Cardiac muscle cell (in vitro differentiated cells and primary cell): ENCODE measurements at regions not wholly inside any gene's neighbourhood (a gene's known extent, or its start where the extent isn't known, plus 50 kb on each side); places are given as distances from the start of the nearest gene placed in this dataset.

Experiments
- DNase-seq, 2 donors: peaks; one replicate each; pipeline versions ENCODE4 v3.0.0 to v3.0.0-alpha.2; 2010 to 2017; ENCODE audit warnings: low read depth in 1 of 2, low spot score in 1 of 2
- H3K27ac ChIP-seq: fragments of 200-600 bp; sonication (generic); 2 replicates; pipeline ENCODE4 v1.5.1; 2016
- H3K27me3 ChIP-seq: fragments of 200-600 bp; sonication (generic); 2 replicates; pipeline ENCODE4 v1.6.0; 2016; ENCODE audit warnings: control low read depth
- H3K36me3 ChIP-seq: fragments of 200-600 bp; sonication (generic); 2 replicates; pipeline ENCODE4 v1.5.1; 2016; ENCODE audit warnings: control low read depth
- H3K4me1 ChIP-seq: fragments of 200-600 bp; sonication (generic); 2 replicates; pipeline ENCODE4 v1.8.1; 2017; ENCODE audit warnings: low read depth, mild to moderate bottlenecking, mixed run types
- H3K4me3 ChIP-seq: fragments of 200-600 bp; sonication (generic); 2 replicates; pipeline ENCODE4 v1.5.1; 2016; ENCODE audit warnings: mild to moderate bottlenecking
- H3K9me3 ChIP-seq: fragments of 200-600 bp; sonication (generic); 2 replicates; pipeline ENCODE4 v1.5.1; 2017; ENCODE audit warnings: low read depth, mild to moderate bottlenecking, control low read depth
- TF ChIP-seq, protein P1 (sequence below): IDR thresholded peaks from 2 replicates; pipeline ENCODE4 v1.5.1; 2012; ENCODE audit warnings: low read depth, mild to moderate bottlenecking, low read length

DNA sequence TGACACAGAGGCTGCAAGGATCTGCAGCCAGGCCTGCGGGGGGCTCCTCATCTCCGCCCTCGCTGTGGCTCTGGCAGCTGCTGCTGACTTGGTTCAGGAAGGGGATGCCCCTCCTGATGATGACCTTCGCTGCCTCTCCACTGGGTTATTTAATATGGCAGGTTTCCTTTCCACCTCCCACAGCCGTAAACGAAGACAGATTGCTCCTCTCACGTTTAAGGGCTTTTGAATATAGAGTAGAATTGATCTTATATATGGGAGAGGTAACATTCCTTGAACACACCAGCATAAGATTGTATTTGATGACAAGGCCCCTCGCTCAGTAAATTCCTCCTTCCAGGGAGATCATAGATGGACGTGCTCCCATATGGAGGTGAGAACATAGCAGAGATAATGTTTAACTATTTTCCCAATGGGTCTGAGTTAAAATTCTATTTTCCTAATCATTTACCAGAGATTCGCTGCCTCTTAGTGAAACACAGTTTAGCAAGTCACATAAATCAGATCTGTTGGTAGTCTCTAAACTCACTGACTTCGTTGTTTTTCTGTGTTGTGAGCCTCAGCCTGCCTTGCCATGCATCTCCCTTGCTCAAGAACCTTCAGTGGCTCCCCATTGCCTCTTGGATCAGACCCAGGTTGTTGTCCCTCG, 88.5 kb upstream of the AJAP1 start:
- no peak overlapping the region for H3K4me3 ChIP-seq
- no peaks in the 10 kb centered on the region for H3K4me1 ChIP-seq
- no peak for DNase-seq
- no peaks in the 10 kb centered on the region for H3K36me3 ChIP-seq
- H3K27me3 ChIP-seq = no peaks in the 10 kb centered on the region
- H3K9me3 ChIP-seq = no peaks in the 10 kb centered on the region
- H3K27ac ChIP-seq = no peak overlapping the region
- TF ChIP-seq, protein P1, sequence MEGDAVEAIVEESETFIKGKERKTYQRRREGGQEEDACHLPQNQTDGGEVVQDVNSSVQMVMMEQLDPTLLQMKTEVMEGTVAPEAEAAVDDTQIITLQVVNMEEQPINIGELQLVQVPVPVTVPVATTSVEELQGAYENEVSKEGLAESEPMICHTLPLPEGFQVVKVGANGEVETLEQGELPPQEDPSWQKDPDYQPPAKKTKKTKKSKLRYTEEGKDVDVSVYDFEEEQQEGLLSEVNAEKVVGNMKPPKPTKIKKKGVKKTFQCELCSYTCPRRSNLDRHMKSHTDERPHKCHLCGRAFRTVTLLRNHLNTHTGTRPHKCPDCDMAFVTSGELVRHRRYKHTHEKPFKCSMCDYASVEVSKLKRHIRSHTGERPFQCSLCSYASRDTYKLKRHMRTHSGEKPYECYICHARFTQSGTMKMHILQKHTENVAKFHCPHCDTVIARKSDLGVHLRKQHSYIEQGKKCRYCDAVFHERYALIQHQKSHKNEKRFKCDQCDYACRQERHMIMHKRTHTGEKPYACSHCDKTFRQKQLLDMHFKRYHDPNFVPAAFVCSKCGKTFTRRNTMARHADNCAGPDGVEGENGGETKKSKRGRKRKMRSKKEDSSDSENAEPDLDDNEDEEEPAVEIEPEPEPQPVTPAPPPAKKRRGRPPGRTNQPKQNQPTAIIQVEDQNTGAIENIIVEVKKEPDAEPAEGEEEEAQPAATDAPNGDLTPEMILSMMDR = no peak

DNA sequence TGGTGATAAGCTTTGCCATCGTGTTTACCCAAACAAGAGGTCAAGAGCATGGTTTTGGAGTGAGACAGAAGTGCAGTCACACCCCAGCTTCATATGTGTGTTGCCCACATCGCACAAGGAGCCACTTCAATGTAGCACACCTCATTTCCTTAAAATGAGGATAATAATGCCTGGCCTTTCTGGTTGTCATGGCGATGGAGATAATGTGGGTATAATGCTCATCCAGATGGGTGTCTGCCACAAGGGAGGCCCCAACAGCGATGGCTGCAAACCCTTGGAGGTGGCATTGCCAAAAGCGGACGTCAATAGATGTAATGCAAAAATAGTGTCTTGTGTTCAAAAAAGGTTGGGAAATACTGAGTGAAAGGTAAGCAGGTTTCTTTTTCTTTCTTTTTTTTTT, 83.1 kb upstream of the AJAP1 start:
- no peaks in the 10 kb centered on the region for H3K27me3 ChIP-seq
- no peaks in the 10 kb centered on the region for H3K36me3 ChIP-seq
- TF ChIP-seq, protein P1 = no peak
- H3K27ac ChIP-seq = no peak overlapping the region
- H3K4me1 ChIP-seq = no peaks in the 10 kb centered on the region
- H3K9me3 ChIP-seq = no peaks in the 10 kb centered on the region
- no peak overlapping the region for H3K4me3 ChIP-seq
- no peak for DNase-seq

DNA sequence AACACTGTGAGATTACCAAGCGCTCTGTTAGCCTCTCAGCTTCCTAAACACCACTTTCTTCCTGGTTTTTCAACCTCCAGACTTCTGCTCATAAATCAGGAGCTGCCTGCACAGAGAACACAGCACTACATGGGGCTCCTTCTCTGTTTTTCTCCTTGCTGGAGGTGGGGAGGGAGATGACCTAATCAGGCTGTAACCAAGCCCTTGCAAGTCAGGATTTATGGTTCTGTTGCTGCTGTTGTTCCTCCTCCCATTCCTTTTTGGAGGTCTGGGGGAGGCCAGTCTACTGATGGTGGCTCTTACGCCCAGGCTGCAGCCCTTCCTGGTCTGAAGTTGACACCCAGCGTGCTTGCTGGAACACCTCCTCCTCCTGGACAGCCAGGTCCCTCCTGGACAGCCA, 80.9 kb upstream of the AJAP1 start:
- Histone ChIP-seq H3K4me1 (no peaks in the 10 kb centered on the region), H3K27ac (no peak overlapping the region), H3K4me3 (no peak overlapping the region), H3K27me3 (no peaks in the 10 kb centered on the region), H3K36me3 (no peaks in the 10 kb centered on the region), H3K9me3 (no peaks in the 10 kb centered on the region)
- DNase-seq = no peak
- TF ChIP-seq, protein P1 = no peak

DNA sequence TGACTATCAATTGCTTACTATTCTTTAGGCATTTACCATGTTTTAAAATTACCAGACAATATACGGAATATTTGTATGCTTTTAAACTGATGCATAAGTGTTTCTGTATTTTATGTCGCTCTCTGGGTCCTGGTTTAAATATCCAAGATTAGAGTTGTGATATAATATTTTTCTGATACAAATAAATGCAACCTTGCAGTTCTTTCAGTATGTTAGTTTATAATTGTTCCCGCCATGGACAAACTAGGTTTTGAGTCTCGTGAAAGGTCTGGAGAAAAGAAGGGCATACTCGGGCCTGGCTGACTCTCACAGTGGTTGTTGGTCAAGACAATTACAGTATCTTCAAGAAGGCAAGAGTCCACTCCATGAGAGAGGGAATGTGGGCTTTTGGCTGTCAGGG, 72.6 kb upstream of the AJAP1 start:
- Histone ChIP-seq H3K4me1 (no peaks in the 10 kb centered on the region), H3K9me3 (no peaks in the 10 kb centered on the region), H3K27me3 (no peaks in the 10 kb centered on the region), H3K27ac (no peak overlapping the region), H3K36me3 (no peaks in the 10 kb centered on the region), H3K4me3 (no peak overlapping the region)
- DNase-seq = no peak
- TF ChIP-seq, protein P1 = no peak

DNA sequence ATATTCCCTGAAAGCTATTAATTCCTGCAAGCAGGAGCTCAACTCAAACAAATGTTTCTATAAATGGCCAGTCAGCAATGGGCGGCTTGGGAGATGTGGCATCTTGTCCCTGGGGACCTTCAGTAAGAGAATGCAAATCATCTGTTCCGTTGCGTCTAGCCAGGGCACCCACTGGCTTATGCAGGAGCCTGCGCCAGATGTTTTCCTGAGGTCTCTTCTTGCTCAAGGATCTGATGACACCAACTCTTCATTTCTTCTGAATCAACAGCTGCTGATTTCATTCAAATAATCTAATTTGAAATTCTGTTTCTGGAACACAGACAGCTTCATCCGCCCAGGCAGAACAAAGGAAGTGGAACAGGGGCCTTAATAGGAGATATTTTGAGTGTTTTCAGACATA, 70.0 kb upstream of the AJAP1 start:
- TF ChIP-seq, protein P1 = no peak
- no peak for DNase-seq
- Histone ChIP-seq H3K4me3 (no peak overlapping the region), H3K9me3 (no peaks in the 10 kb centered on the region), H3K4me1 (no peaks in the 10 kb centered on the region), H3K27me3 (no peaks in the 10 kb centered on the region), H3K36me3 (no peaks in the 10 kb centered on the region), H3K27ac (no peak overlapping the region)
